Brain pericyte (primary cell): ENCODE measurements at regions not wholly inside any gene's neighbourhood (a gene's known extent, or its start where the extent isn't known, plus 50 kb on each side); places are given as distances from the start of the nearest gene placed in this dataset.

ENCODE experiments used
- DNase-seq: peaks from one replicate; pipeline ENCODE4 v3.0.0-alpha.2; 2012; ENCODE audit warnings: low read depth, low spot score

- DNase-seq: no peak
Observed at GRCh38 chr13:26456650-26457049, 100.8 kb upstream of the WASF3 start.

- DNase-seq: no peak
Observed at GRCh38 chr13:26457212-26457611, 100.3 kb upstream of the WASF3 start.

- DNase-seq: no peak
Observed at GRCh38 chr13:26458196-26458749, 99.2 kb upstream of the WASF3 start.

- no peak for DNase-seq
Observed at GRCh38 chr13:26459276-26460131, 98.0 kb upstream of the WASF3 start.

- no peak for DNase-seq
Observed at GRCh38 chr13:26460648-26461047, 96.8 kb upstream of the WASF3 start.

- no peak for DNase-seq
Observed at GRCh38 chr13:26463296-26463695, 94.2 kb upstream of the WASF3 start.

- DNase-seq: no peak
Observed at GRCh38 chr13:26463848-26464247, 93.6 kb upstream of the WASF3 start.

GRCh38 chr13:26465514-26465913, 92.0 kb upstream of the WASF3 start:
- DNase-seq: no peak

GRCh38 chr13:26465954-26466353, 91.5 kb upstream of the WASF3 start:
- DNase-seq: no peak

- no peak for DNase-seq
Observed at GRCh38 chr13:26468265-26468801, 89.2 kb upstream of the WASF3 start.

GRCh38 chr13:26469602-26470001, 87.9 kb upstream of the WASF3 start:
- no peak for DNase-seq

GRCh38 chr13:26471807-26472206, 85.7 kb upstream of the WASF3 start:
- DNase-seq: no peak

- DNase-seq: no peak
Observed at GRCh38 chr13:26473571-26474230, 83.8 kb upstream of the WASF3 start.

- DNase-seq: no peak
Observed at GRCh38 chr13:26474286-26474685, 83.2 kb upstream of the WASF3 start.

GRCh38 chr13:26475176-26476110, 82.0 kb upstream of the WASF3 start:
- DNase-seq: no peak

GRCh38 chr13:26476111-26476781, 81.2 kb upstream of the WASF3 start:
- no peak for DNase-seq

- DNase-seq: no peak
Observed at GRCh38 chr13:26476782-26477142, 80.7 kb upstream of the WASF3 start.

- DNase-seq: no peak
Observed at GRCh38 chr13:26477681-26478080, 79.8 kb upstream of the WASF3 start.

GRCh38 chr13:26480246-26480855, 77.1 kb upstream of the WASF3 start:
- no peak for DNase-seq

- DNase-seq: no peak
Observed at GRCh38 chr13:26482451-26483197, 74.9 kb upstream of the WASF3 start.
